DND-41 (cell line): ENCODE measurements at regions not wholly inside any gene's neighbourhood (a gene's known extent, or its start where the extent isn't known, plus 50 kb on each side); places are given as distances from the start of the nearest gene placed in this dataset.

Experiments
- ATAC-seq: fragments of 200-7000 bp; cut with Tn5 transposase; 3 replicates; pipeline ENCODE4 v1.9.1; 2021; ENCODE audit warnings: low read depth; ENCODE audit not compliant: insufficient read depth
- DNase-seq: peaks from one replicate; pipeline ENCODE4 v3.0.0-alpha.2; 2020
- H2AFZ ChIP-seq: 2 replicates; pipeline ENCODE4 v1.6.0; 2012; ENCODE audit warnings: low read depth, low read length
- H3K27ac ChIP-seq: 2 replicates; pipeline ENCODE4 v1.5.1; 2012; ENCODE audit warnings: low read length, inconsistent platforms
- H3K27me3 ChIP-seq: fragments of 200-600 bp; sonication (generic); 2 replicates; pipeline ENCODE4 v1.6.0; 2012; ENCODE audit warnings: low read length, mild to moderate bottlenecking, inconsistent platforms; ENCODE audit not compliant: insufficient read depth, poor library complexity
- H3K36me3 ChIP-seq: 2 replicates; pipeline ENCODE4 v1.5.1; 2012; ENCODE audit warnings: low read length, inconsistent platforms; ENCODE audit not compliant: insufficient read depth
- H3K4me1 ChIP-seq: 2 replicates; pipeline ENCODE4 v1.5.1; 2012; ENCODE audit warnings: mild to moderate bottlenecking, low read length; ENCODE audit not compliant: insufficient read depth
- H3K4me2 ChIP-seq: 2 replicates; pipeline ENCODE4 v1.6.0; 2012; ENCODE audit warnings: mild to moderate bottlenecking, moderate library complexity, low read length, inconsistent platforms; ENCODE audit not compliant: insufficient read depth
- H3K4me3 ChIP-seq, 2 experiments: fragments of 200-600 bp in 1 of 2; shearing (Covaris generic) in 1 of 2; 2 replicates each; pipeline ENCODE4 v1.5.1; 2012 to 2016; ENCODE audit warnings: inconsistent platforms in 2 of 2, low read length in 2 of 2, mild to moderate bottlenecking in 2 of 2, low read depth in 1 of 2, moderate library complexity in 1 of 2
- H3K79me2 ChIP-seq: 2 replicates; pipeline ENCODE4 v1.6.0; 2012; ENCODE audit warnings: low read length, inconsistent platforms; ENCODE audit not compliant: insufficient read depth
- H3K9ac ChIP-seq: 2 replicates; pipeline ENCODE4 v1.6.0; 2012; ENCODE audit warnings: low read depth, mild to moderate bottlenecking, inconsistent platforms, low read length, moderate library complexity
- H3K9me3 ChIP-seq: 2 replicates; pipeline ENCODE4 v1.5.1; 2012; ENCODE audit warnings: low read length, moderate library complexity, mild to moderate bottlenecking, inconsistent platforms; ENCODE audit not compliant: insufficient read depth, severe bottlenecking
- H4K20me1 ChIP-seq: 2 replicates; pipeline ENCODE4 v1.6.0; 2012; ENCODE audit warnings: low read length; ENCODE audit not compliant: insufficient read depth
- CTCF ChIP-seq: IDR thresholded peaks from 2 replicates; pipeline ENCODE4 v1.5.1; 2012; ENCODE audit warnings: borderline replicate concordance, low read length, moderate library complexity, mild to moderate bottlenecking; ENCODE audit not compliant: poor library complexity, severe bottlenecking; ENCODE audit errors: extremely low read depth
- EZH2 ChIP-seq: IDR thresholded peaks from 3 replicates; pipeline ENCODE4 v1.6.1; 2012; ENCODE audit warnings: borderline replicate concordance, low read depth, mild to moderate bottlenecking, moderate library complexity, low read length, inconsistent platforms; ENCODE audit not compliant: severe bottlenecking

DNA sequence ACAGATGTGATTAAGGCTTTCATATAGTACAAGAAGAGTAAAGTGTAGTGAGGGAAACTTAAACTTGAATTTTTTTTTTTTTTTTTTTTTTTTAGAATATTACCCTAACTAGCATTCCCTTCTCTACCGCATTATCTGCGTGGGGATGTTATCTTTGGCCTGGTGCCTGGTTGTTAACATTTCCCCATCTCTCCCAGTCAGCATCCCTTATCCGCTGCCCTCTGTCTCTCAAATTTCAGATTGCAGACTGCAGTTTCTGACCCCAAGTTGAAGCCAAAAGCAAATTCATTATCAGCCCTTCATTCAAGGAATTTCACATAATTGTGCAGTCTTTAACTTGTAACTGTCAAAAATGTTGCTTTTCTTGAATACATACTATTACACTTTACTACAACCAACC is 353.0 kb downstream of the PLOD2 start:
- DNase-seq = no peak
- H3K4me2 ChIP-seq = no peak overlapping the region
- H3K4me1 ChIP-seq = no peaks in the 10 kb centered on the region
- no peak overlapping the region for H3K9ac ChIP-seq
- H2AFZ ChIP-seq = no peak overlapping the region
- TF ChIP-seq EZH2 (no peak), CTCF (no peak)
- no peaks in the 10 kb centered on the region for H3K27me3 ChIP-seq
- no peaks in the 10 kb centered on the region for H3K79me2 ChIP-seq
- H3K9me3 ChIP-seq = no peaks in the 10 kb centered on the region
- no peak overlapping the region for H3K4me3 ChIP-seq
- H3K27ac ChIP-seq = no peak overlapping the region
- no peaks in the 10 kb centered on the region for H3K36me3 ChIP-seq
- ATAC-seq = no peak
- H4K20me1 ChIP-seq = no peaks in the 10 kb centered on the region

DNA sequence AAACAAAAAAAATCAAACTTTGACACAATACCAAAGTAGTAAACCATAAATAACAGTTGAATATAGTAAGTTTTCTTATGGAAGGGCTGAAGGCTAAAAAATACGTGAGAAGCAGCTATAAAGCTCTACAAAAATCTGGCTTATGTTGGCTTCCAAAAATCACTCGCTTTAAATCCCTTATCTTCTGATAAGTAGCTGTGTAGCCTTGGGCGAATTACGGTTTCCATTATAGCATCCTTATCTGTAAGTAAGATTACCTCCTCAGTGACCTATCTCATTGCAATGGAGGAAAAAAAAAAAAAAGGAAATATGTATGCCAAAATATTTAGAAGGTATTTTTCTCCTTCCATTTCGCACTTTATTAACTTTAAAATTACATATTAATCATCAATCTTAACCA is 348.6 kb downstream of the PLOD2 start:
- Histone ChIP-seq H3K79me2 (no peaks in the 10 kb centered on the region), H3K27me3 (no peaks in the 10 kb centered on the region), H3K9ac (no peak overlapping the region), H3K4me3 (no peak overlapping the region), H3K9me3 (no peaks in the 10 kb centered on the region), H3K4me2 (no peak overlapping the region), H3K27ac (no peak overlapping the region), H2AFZ (no peak overlapping the region), H3K4me1 (no peaks in the 10 kb centered on the region), H4K20me1 (no peaks in the 10 kb centered on the region), H3K36me3 (no peaks in the 10 kb centered on the region)
- no peak for ATAC-seq
- TF ChIP-seq EZH2 = no peak
- no peak for TF ChIP-seq CTCF
- no peak for DNase-seq

DNA sequence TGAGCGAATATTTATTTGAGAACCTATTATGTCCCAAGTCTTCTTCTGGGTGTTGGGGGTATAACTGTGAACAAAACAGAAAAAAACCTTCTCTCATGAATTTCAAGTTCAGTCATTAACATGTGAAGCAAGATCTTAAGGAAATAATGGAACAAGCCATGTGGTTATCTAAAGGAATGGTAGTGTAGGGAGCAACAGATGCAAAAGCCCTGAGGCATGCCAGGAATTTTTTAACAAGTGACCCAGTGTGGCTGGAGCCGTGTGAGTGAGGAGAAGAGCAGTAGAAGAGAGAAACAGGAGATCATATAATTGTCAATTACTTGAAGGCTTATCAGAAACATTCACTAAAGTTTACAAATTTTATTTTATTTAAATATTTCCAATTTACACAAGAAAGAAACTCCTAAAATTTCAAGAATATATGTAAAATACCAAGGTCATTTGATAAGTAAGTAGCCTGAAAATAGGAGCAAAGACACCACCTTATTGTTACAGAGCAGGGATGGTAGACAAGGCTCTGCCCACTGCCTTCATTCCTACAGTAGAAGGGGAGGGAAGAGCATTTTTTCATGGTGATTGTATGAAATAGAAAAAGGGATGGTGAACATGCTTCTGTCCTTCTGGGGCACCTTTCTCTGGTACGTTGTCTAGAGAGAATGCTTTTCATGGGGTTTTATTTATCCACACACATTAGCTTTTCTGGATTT is 345.1 kb downstream of the PLOD2 start:
- ATAC-seq (no peak), DNase-seq (no peak)
- no peaks in the 10 kb centered on the region for H3K9me3 ChIP-seq
- no peak overlapping the region for H3K4me2 ChIP-seq
- H3K4me1 ChIP-seq = no peaks in the 10 kb centered on the region
- no peaks in the 10 kb centered on the region for H3K27me3 ChIP-seq
- no peak overlapping the region for H3K27ac ChIP-seq
- no peaks in the 10 kb centered on the region for H3K79me2 ChIP-seq
- H3K4me3 ChIP-seq = no peak overlapping the region
- H2AFZ ChIP-seq = no peak overlapping the region
- H3K36me3 ChIP-seq = no peaks in the 10 kb centered on the region
- H4K20me1 ChIP-seq = no peaks in the 10 kb centered on the region
- no peak overlapping the region for H3K9ac ChIP-seq
- TF ChIP-seq CTCF = no peak
- TF ChIP-seq EZH2 = no peak
